ENCODE measurements at regions not wholly inside any gene's neighbourhood (a gene's known extent, or its start where the extent isn't known, plus 50 kb on each side); places are given as distances from the start of the nearest gene placed in this dataset.

- TF ChIP-seq CTCF (IDR thresholded peaks at IDR 0.05): no peak
- no peak for TF ChIP-seq EP300 (IDR thresholded peaks at IDR 0.05; ENCODE audit: borderline replicate concordance in 1 of 2, low read depth in 1 of 2, low read length in 1 of 2)
- no peak for TF ChIP-seq YY1 (IDR thresholded peaks at IDR 0.05; ENCODE audit: low read depth)
- TF ChIP-seq, protein P1, sequence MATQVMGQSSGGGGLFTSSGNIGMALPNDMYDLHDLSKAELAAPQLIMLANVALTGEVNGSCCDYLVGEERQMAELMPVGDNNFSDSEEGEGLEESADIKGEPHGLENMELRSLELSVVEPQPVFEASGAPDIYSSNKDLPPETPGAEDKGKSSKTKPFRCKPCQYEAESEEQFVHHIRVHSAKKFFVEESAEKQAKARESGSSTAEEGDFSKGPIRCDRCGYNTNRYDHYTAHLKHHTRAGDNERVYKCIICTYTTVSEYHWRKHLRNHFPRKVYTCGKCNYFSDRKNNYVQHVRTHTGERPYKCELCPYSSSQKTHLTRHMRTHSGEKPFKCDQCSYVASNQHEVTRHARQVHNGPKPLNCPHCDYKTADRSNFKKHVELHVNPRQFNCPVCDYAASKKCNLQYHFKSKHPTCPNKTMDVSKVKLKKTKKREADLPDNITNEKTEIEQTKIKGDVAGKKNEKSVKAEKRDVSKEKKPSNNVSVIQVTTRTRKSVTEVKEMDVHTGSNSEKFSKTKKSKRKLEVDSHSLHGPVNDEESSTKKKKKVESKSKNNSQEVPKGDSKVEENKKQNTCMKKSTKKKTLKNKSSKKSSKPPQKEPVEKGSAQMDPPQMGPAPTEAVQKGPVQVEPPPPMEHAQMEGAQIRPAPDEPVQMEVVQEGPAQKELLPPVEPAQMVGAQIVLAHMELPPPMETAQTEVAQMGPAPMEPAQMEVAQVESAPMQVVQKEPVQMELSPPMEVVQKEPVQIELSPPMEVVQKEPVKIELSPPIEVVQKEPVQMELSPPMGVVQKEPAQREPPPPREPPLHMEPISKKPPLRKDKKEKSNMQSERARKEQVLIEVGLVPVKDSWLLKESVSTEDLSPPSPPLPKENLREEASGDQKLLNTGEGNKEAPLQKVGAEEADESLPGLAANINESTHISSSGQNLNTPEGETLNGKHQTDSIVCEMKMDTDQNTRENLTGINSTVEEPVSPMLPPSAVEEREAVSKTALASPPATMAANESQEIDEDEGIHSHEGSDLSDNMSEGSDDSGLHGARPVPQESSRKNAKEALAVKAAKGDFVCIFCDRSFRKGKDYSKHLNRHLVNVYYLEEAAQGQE (IDR thresholded peaks at IDR 0.05; ENCODE audit: low read depth, low read length): no peak
- no peak for TF ChIP-seq SMC3 (IDR thresholded peaks at IDR 0.05; ENCODE audit: low read depth, low read length)
- no peak for TF ChIP-seq TAF1 (IDR thresholded peaks at IDR 0.05; ENCODE audit: borderline replicate concordance, low read depth, low read length)
- TF ChIP-seq, protein P2, sequence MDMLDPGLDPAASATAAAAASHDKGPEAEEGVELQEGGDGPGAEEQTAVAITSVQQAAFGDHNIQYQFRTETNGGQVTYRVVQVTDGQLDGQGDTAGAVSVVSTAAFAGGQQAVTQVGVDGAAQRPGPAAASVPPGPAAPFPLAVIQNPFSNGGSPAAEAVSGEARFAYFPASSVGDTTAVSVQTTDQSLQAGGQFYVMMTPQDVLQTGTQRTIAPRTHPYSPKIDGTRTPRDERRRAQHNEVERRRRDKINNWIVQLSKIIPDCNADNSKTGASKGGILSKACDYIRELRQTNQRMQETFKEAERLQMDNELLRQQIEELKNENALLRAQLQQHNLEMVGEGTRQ (IDR thresholded peaks at IDR 0.05; ENCODE audit: borderline replicate concordance, low read depth, low read length): no peak
Observed at GRCh38 chr4:79673898-79674297, 265.9 kb upstream of the GK2 start.

Data from SK-N-SH (cell line).